HG03342 (cell line): ENCODE measurements at regions not wholly inside any gene's neighbourhood (a gene's known extent, or its start where the extent isn't known, plus 50 kb on each side); places are given as distances from the start of the nearest gene placed in this dataset.

Source experiments
- ATAC-seq: cut with Tn5 transposase; IDR thresholded peaks from one replicate; pipeline ENCODE4 v1.9.1; 2021; ENCODE audit warnings: mild to moderate bottlenecking, moderate library complexity; ENCODE audit not compliant: unreplicated experiment

- ATAC-seq: peak; percentile 35
Observed at GRCh38 chr12:92556141-92556540, 146.6 kb upstream of the PLEKHG7 start.

- no peak for ATAC-seq
Observed at GRCh38 chr12:92554158-92555073, 148.4 kb upstream of the PLEKHG7 start.

GRCh38 chr12:92553389-92553788, 149.4 kb upstream of the PLEKHG7 start:
- no peak for ATAC-seq

DNA sequence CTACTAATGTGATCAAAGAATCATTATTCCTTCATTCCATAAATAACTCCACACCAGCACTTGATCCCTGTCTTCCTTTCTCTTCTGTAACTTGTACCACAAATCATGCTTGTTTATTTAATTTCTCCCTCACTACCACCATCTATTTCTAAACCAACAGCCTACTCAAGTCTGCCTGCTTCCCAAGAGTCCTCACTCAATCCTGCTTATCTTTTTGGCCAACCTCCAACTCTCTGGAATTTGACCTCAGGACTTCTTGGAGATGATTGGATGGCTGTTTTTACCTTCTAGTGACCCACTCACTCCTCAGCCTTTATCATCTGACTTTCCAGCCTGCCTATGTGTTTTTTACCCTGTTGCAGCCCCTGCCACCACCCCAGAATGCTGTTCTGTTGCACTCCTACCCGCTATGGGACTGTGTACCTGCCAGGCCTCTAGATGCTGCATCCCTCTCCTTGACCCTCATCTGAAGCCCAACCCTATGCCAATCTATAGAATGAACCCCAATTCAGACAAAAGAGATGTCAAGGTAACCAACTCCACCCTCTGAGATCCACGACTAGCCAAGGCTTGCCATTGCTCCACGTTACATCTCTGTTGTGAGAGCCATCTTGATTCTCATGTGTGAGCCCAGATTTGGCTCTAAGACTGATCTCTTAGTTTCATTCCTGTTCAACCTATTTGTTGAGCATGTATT, 150.2 kb upstream of the PLEKHG7 start:
- no peak for ATAC-seq

GRCh38 chr12:92551853-92552397, 150.9 kb upstream of the PLEKHG7 start:
- peak; percentile 61 for ATAC-seq

- ATAC-seq: no peak
Observed at GRCh38 chr12:92551210-92551609, 151.6 kb upstream of the PLEKHG7 start.

GRCh38 chr12:92550661-92551060, 152.1 kb upstream of the PLEKHG7 start:
- no peak for ATAC-seq

- ATAC-seq: no peak
Observed at GRCh38 chr12:92550254-92550653, 152.5 kb upstream of the PLEKHG7 start.

- no peak for ATAC-seq
Observed at GRCh38 chr12:92549516-92549915, 153.3 kb upstream of the PLEKHG7 start.

GRCh38 chr12:92547906-92548305, 154.9 kb upstream of the PLEKHG7 start:
- ATAC-seq: no peak

DNA sequence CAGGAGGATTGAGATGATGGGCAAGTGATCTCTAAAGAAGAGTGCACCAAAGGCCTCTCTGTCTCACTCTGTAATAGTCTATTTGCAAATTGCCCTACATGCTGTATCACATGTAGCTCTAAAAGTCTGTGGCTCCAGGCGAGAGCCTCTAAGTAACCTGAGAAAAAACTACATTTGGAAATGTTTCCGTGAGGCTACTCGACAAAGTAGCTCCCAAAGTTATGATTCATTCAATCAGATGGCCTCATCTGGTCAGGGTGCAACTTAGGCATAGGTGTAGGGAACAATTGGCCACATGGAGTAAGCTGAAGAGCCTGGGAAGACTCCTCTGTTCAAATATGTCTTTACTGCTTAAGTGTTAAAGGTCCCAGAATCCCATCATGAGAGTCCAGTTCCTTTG, 155.4 kb upstream of the PLEKHG7 start:
- ATAC-seq: peak; percentile 8

DNA sequence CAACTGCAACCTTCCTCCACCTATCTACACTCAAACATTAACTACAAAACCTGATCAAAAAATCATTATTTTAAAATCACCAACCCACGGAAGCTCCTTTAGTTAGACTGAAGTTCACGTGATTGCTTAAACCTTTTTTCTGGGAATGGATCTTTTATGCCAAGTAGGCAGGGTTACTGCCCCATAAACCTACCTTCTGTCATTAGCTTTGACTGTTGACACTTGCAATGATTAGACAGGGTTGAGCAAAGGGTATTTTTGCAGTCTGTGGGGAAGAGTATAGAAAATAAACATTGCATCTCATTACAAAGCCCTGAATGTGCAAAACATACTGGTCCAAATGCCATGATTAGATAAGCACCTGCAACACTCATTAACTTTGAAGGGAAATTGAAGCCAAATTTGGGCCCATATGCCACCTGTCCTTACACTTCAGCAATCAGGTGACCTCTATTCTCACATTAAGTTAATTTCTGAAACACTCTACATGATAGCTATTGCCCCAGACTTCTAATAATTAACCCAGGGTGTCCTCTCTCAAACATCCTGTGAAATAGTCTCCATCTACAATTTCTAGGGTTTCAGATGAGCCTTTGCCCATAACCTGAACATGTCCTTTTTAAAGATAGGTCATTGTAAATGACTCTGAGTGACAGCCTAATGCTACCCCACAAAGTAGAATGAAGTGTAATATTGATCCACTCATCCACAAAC, 156.0 kb upstream of the PLEKHG7 start:
- ATAC-seq: peak; percentile 61

- peak; percentile 23 for ATAC-seq
Observed at GRCh38 chr12:92546259-92546634, 156.5 kb upstream of the PLEKHG7 start.

DNA sequence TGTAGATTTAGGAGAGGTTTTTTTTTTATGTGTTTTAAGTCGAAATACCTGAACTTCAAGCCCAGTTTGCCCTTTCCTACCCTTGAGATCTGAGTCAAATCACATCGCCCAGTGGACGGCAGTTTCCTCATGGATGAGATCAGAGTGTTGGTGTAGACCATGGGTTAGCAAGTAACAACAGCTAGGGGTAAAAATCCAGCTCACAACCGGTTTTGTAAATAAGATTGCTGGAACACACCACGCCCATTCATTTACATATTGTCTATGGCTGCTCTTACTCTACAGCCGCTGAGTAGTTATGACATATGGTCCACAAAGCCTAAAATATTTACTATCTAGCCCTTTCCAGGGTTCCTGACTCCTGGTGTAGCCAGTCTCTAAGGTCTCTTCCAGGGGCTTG, 158.5 kb upstream of the PLEKHG7 start:
- no peak for ATAC-seq

DNA sequence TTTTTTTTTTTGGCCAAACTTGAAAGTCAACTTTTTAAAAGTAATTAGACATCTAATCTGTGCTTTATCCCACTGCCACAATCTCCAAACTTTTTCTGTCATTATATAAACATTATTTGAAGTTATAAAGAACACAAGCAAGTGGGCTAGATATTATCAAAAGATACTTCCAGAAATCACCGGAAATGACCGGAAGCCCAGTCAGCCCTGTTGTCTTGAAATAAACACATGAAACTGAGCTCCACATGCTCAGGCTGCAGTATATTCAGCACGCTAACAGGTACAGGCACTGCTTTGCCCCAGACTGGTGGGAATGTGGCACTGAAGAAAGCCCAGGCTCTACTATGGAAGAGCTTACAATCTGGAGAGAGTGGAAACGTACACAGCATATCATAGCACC, 158.9 kb upstream of the PLEKHG7 start:
- ATAC-seq: no peak

GRCh38 chr12:92543359-92543758, 159.4 kb upstream of the PLEKHG7 start:
- ATAC-seq: no peak

DNA sequence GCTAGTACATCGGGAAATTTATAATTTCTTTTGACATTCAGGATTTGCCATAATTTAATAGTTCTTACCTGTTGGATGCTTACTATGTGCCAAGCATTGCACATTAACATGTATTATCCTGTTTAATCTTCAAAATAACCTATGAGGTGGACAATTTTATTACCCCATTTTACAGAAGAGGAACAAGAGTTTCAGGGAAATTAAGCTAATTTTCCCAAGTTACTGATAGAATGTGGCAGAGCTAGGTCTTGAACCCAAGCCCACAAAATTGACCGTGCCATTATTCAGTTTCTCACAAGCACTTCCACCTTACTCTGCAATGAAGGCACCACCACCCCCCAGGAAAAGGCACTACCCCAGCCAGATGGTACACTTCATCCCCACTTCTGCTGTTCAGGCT, 161.1 kb upstream of the PLEKHG7 start:
- no peak for ATAC-seq

DNA sequence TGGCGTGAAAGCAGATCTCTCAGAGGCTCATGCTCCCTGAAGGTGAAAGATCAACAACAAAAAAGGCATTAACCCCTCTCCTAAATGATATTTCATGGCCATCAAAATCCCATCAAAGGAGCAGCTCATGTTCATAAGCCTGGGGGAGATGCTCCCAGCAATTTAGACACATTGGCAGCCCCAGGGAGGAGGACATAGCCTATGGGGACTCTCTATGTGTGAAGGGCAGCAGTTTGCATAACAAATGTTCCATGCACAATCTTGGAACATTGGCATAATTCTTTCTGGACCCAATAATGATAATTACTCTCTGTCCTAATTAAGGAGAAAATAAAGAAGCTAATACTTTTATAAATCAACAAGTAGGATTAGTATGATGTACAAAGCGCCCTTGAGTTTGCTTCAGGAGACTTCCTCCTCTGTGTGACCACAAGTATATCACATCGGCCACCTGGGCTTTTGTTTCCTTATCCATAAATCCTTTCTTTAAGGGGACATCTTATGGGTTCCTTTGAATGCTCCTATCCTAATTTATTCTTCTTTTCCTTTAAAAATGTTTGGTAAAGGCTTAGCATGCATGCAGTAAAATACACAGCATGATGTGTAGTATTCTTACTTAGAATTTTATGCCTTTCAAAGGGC, 161.9 kb upstream of the PLEKHG7 start:
- no peak for ATAC-seq

- peak; percentile 28 for ATAC-seq
Observed at GRCh38 chr12:92539976-92540781, 162.6 kb upstream of the PLEKHG7 start.
